Spleen (tissue), 7 donors: ENCODE measurements at regions not wholly inside any gene's neighbourhood (a gene's known extent, or its start where the extent isn't known, plus 50 kb on each side); places are given as distances from the start of the nearest gene placed in this dataset.

Source experiments
- CTCF ChIP-seq, 11 experiments: fragments of 200-600 bp in 7 of 11; fragments of 450-650 bp in 4 of 11; sonication (generic) in 4 of 11; IDR thresholded peaks in 8 of 11; conservative IDR thresholded peaks in 3 of 11; 1 replicate in 7 of 11; 2 replicates in 4 of 11; pipeline versions ENCODE4 v1.4.0 to v1.8.0; 2016 to 2021; ENCODE audit warnings: antibody characterized with exemption in 11 of 11, inconsistent platforms in 4 of 11, mild to moderate bottlenecking in 1 of 11
- POLR2AphosphoS5 ChIP-seq, 3 donors: sonication (generic); formaldehyde crosslinking; IDR thresholded peaks; one replicate each; pipeline ENCODE4 v1.5.1; 2017; ENCODE audit warnings: antibody characterized with exemption in 3 of 3
- donor health status: DM: no; HTN: no; CAD: no; lungs with moderate emphysema.
- donor health status: DM: no; HTN: no; CAD: no.
- donor health status: DM: no; HTN: no; CAD: no.

DNA sequence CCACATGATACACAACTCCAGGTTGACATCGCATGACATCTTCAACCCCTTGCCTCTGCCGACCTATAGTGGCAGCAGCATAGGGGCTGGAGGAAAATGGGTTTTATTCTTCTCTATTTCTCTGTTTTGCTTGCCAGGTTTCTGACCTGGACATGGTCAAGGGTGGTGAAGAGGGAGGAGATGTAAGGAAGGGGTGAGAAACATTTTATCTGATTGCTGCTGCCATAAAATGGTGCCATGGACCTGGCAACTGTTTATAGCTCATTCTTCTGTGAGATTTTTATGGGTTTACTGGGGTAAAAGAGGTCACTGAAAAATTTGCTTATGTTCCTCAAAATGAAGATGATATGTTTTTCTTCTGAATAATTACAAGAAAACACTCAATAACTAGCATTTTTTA is 266.7 kb upstream of the FOXQ1 start:
- no peak for TF ChIP-seq CTCF (IDR thresholded peaks at IDR 0.05 in 8 of 11, conservative IDR thresholded peaks at IDR 0.05 in 3 of 11)
- no peak for TF ChIP-seq POLR2AphosphoS5 (IDR thresholded peaks at IDR 0.05)
